Nephron (organoid): ENCODE measurements at regions not wholly inside any gene's neighbourhood (a gene's known extent, or its start where the extent isn't known, plus 50 kb on each side); places are given as distances from the start of the nearest gene placed in this dataset.
A peak's percentile ranks its signal among the peaks of the same experiment; 100 is the strongest.
"Not testable (repeated sequence)": the region's sequence is repeated elsewhere in the genome, so short reads cannot be mapped to it uniquely, and the experiment has no call there.

Experiments used
- H3K27ac Mint-ChIP-seq, 3 experiments: 2 replicates each; pipeline ENCODE4 v1.8.0; 2020; ENCODE audit warnings: mixed read lengths in 3 of 3, mild to moderate bottlenecking in 2 of 3, moderate library complexity in 1 of 3
- H3K27me3 Mint-ChIP-seq: 2 replicates; pipeline ENCODE4 v1.8.0; 2021; ENCODE audit warnings: low read depth, mild to moderate bottlenecking, moderate library complexity, mixed read lengths
- H3K36me3 Mint-ChIP-seq: 2 replicates; pipeline ENCODE4 v1.8.0; 2020; ENCODE audit warnings: low read depth, mixed read lengths
- H3K4me1 Mint-ChIP-seq: 2 replicates; pipeline ENCODE4 v1.8.0; 2020; ENCODE audit warnings: mixed read lengths
- H3K4me3 Mint-ChIP-seq, 3 experiments: 2 replicates each; pipeline ENCODE4 v1.8.0; 2020; ENCODE audit warnings: mild to moderate bottlenecking in 3 of 3, mixed read lengths in 3 of 3, moderate library complexity in 2 of 3
- H3K9me3 Mint-ChIP-seq: 2 replicates; pipeline ENCODE4 v1.8.0; 2020; ENCODE audit warnings: mixed read lengths
- CTCF ChIP-seq, 3 experiments: fragments of 200-600 bp; sonication (generic); IDR thresholded peaks; one replicate each; pipeline ENCODE4 v1.5.0; 2021; ENCODE audit warnings: antibody characterized with exemption in 3 of 3; ENCODE audit not compliant: unreplicated experiment in 3 of 3

- Mint-ChIP-seq H3K4me3 (no peak overlapping the region), H3K36me3 (no peaks in the 10 kb centered on the region), H3K27ac (peak overlapping the region in 1 of 3 experiments; percentile 15), H3K4me1 (peaks cover 13% of the 10 kb centered on the region), H3K9me3 (peaks cover 12% of the 10 kb centered on the region), H3K27me3 (no peaks in the 10 kb centered on the region)
- TF ChIP-seq CTCF (IDR thresholded peaks at IDR 0.05; ENCODE audit: unreplicated experiment in 3 of 3): no peak
Observed at GRCh38 chrX:85569096-85569495, 189.6 kb upstream of the POF1B start.

GRCh38 chrX:85561231-85561630 lies 181.8 kb upstream of the POF1B start:
- no peaks in the 10 kb centered on the region for H3K36me3 Mint-ChIP-seq
- no peak overlapping the region for H3K27ac Mint-ChIP-seq
- H3K4me3 Mint-ChIP-seq: peak overlapping the region in 1 of 3 experiments; percentile 24
- no peaks in the 10 kb centered on the region for H3K4me1 Mint-ChIP-seq
- H3K9me3 Mint-ChIP-seq: peaks cover 5% of the 10 kb centered on the region
- H3K27me3 Mint-ChIP-seq: peaks cover 4% of the 10 kb centered on the region
- no peak for TF ChIP-seq CTCF (IDR thresholded peaks at IDR 0.05; ENCODE audit: unreplicated experiment in 3 of 3)

- Mint-ChIP-seq H3K27me3 (no peaks in the 10 kb centered on the region), H3K9me3 (no peaks in the 10 kb centered on the region), H3K4me1 (no peaks in the 10 kb centered on the region), H3K36me3 (no peaks in the 10 kb centered on the region), H3K27ac (no peak overlapping the region), H3K4me3 (no peak overlapping the region)
- peak; percentile 30 to 60 (median 42) for TF ChIP-seq CTCF (IDR thresholded peaks at IDR 0.05; ENCODE audit: unreplicated experiment in 3 of 3)
Observed at GRCh38 chrX:85544609-85545008, 165.1 kb upstream of the POF1B start.

- Mint-ChIP-seq H3K27ac (no peak overlapping the region), H3K36me3 (no peaks in the 10 kb centered on the region), H3K27me3 (no peaks in the 10 kb centered on the region), H3K4me3 (no peak overlapping the region), H3K4me1 (no peaks in the 10 kb centered on the region), H3K9me3 (no peaks in the 10 kb centered on the region)
- no peak for TF ChIP-seq CTCF (IDR thresholded peaks at IDR 0.05; ENCODE audit: unreplicated experiment in 3 of 3)
Observed at GRCh38 chrX:85543866-85544265, 164.4 kb upstream of the POF1B start.

- H3K4me3 Mint-ChIP-seq, H3K27ac Mint-ChIP-seq, H3K4me1 Mint-ChIP-seq, H3K9me3 Mint-ChIP-seq, H3K36me3 Mint-ChIP-seq, H3K27me3 Mint-ChIP-seq: not testable (repeated sequence)
Observed at GRCh38 chrX:85529141-85529540, 149.7 kb upstream of the POF1B start.

GRCh38 chrX:85517994-85518718 lies 138.7 kb upstream of the POF1B start:
- no peak for TF ChIP-seq CTCF (IDR thresholded peaks at IDR 0.05; ENCODE audit: unreplicated experiment in 3 of 3)
- Mint-ChIP-seq H3K4me1 (peaks cover 5% of the 10 kb centered on the region), H3K36me3 (no peaks in the 10 kb centered on the region), H3K27ac (peak overlapping the region in 2 of 3 experiments; percentile 42 to 58), H3K27me3 (no peaks in the 10 kb centered on the region), H3K9me3 (peaks cover 3% of the 10 kb centered on the region), H3K4me3 (no peak overlapping the region)
